OCI-LY7 (cell line): ENCODE measurements at regions not wholly inside any gene's neighbourhood (a gene's known extent, or its start where the extent isn't known, plus 50 kb on each side); places are given as distances from the start of the nearest gene placed in this dataset.

ENCODE experiments used
- BruUV-seq: library from RNA; stranded (reverse); fragments of 400-500 nt; replicated peaks from 2 replicates; lab custom pipeline; 2021; lab: Mats Ljungman, UMichigan
- CTCF ChIA-PET: fragments of 300-600 bp; sonication (Branson Sonifier 250); formaldehyde crosslinking; loops from one replicate; lab custom pipeline; 2022; ENCODE audit warnings: antibody characterized with exemption; ENCODE audit not compliant: unreplicated experiment; lab: Charles Lee
- POLR2A ChIA-PET: fragments of 300-600 bp; sonication (Branson Sonifier 250); formaldehyde crosslinking; loops from one replicate; lab custom pipeline; 2022; ENCODE audit warnings: antibody characterized with exemption; lab: Charles Lee
- DNase-seq: peaks from one replicate; pipeline ENCODE4 v3.0.0-alpha.2; 2015; ENCODE audit warnings: low spot score
- H2AFZ ChIP-seq: fragments of 200-600 bp; sonication (generic), shearing (Covaris generic); 2 replicates; pipeline ENCODE4 v1.6.1; 2014; ENCODE audit warnings: mild to moderate bottlenecking, antibody characterized with exemption, low read length, moderate library complexity
- H3K27ac ChIP-seq: fragments of 200-600 bp; sonication (generic); 2 replicates; pipeline ENCODE4 v1.5.1; 2014; ENCODE audit warnings: mixed run types, low read depth, mild to moderate bottlenecking, moderate library complexity, low read length, inconsistent platforms; ENCODE audit not compliant: poor library complexity, severe bottlenecking
- H3K36me3 ChIP-seq: fragments of 200-600 bp; sonication (generic); 2 replicates; pipeline ENCODE4 v1.6.1; 2014; ENCODE audit warnings: mild to moderate bottlenecking, antibody characterized with exemption, low read length, moderate library complexity, mixed read lengths; ENCODE audit not compliant: insufficient read depth
- H3K4me1 ChIP-seq: fragments of 200-600 bp; sonication (generic); 2 replicates; pipeline ENCODE4 v1.5.1; 2014; ENCODE audit warnings: mild to moderate bottlenecking, low read length; ENCODE audit not compliant: insufficient read depth, poor library complexity, severe bottlenecking
- H3K4me2 ChIP-seq: fragments of 200-600 bp; sonication (generic); 2 replicates; pipeline ENCODE4 v1.6.1; 2014; ENCODE audit warnings: mild to moderate bottlenecking, low read length
- H3K4me3 ChIP-seq: fragments of 200-600 bp; sonication (generic); 2 replicates; pipeline ENCODE4 v1.5.1; 2014; ENCODE audit warnings: mild to moderate bottlenecking, low read depth, low read length; ENCODE audit not compliant: poor library complexity, severe bottlenecking
- H3K79me2 ChIP-seq: fragments of 200-600 bp; sonication (generic); 2 replicates; pipeline ENCODE4 v1.6.1; 2016; ENCODE audit warnings: low read depth, mild to moderate bottlenecking, low read length, moderate library complexity, mixed read lengths; ENCODE audit not compliant: insufficient read depth
- H3K9me2 ChIP-seq: fragments of 200-600 bp; sonication (generic); 2 replicates; pipeline ENCODE4 v1.6.1; 2016; ENCODE audit warnings: mild to moderate bottlenecking, low read length, mixed read lengths; ENCODE audit not compliant: insufficient read depth
- H3K9me3 ChIP-seq: fragments of 200-600 bp; sonication (generic); 2 replicates; pipeline ENCODE4 v1.6.1; 2014; ENCODE audit warnings: mild to moderate bottlenecking, mixed run types, low read length, mixed read lengths
- H4K20me1 ChIP-seq: fragments of 200-600 bp; sonication (generic); 2 replicates; pipeline ENCODE4 v1.6.1; 2014; ENCODE audit warnings: mild to moderate bottlenecking, antibody characterized with exemption, low read length, moderate library complexity, mixed read lengths; ENCODE audit not compliant: insufficient read depth
- CTCF ChIP-seq: fragments of 200-600 bp; sonication (generic); conservative IDR thresholded peaks from 2 replicates; pipeline ENCODE4 v1.5.1; 2014; ENCODE audit warnings: mild to moderate bottlenecking, antibody characterized with exemption, low read length, moderate library complexity, mixed read lengths
- EZH2phosphoT487 ChIP-seq: fragments of 200-600 bp; sonication (generic); IDR thresholded peaks from 2 replicates; pipeline ENCODE4 v1.6.1; 2018; ENCODE audit warnings: low read depth, borderline replicate concordance, mild to moderate bottlenecking, mixed run types, antibody characterized with exemption, low read length, moderate library complexity, mixed read lengths
- intact Hi-C: fragments of 100-400 bp; cut with micrococcal nuclease; formaldehyde crosslinking; loops from one replicate; pipeline ENCODE4 v1.10.0; 2022; ENCODE audit not compliant: unreplicated experiment

GRCh38 chr15:26242565-26243071, 379.5 kb upstream of the ATP10A start:
- POLR2A ChIA-PET: no interaction called here

DNA sequence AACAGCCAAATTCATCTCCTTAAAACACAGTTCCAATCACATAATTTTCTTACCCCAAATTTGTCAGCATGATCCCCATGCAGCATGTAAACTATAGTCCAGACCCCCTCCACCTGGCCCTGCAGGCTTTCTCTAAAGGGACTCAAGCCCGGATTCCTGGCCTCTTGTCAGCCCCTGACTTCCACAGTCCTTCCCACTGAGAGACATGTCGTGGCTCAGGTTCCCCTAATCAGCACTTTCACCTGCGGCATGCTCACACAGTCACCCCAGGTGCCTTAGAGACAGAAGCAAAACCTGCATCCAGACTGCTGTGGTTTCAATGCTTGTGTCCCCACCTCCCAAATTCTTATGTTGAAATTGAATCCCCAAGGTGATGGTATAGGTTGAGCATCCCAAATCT, 372.7 kb upstream of the ATP10A start:
- Histone ChIP-seq H4K20me1 (no peaks in the 10 kb centered on the region), H3K4me1 (no peaks in the 10 kb centered on the region), H3K9me2 (no peaks in the 10 kb centered on the region), H3K9me3 (no peaks in the 10 kb centered on the region), H3K79me2 (no peaks in the 10 kb centered on the region), H3K27ac (no peak overlapping the region), H3K4me3 (no peak overlapping the region), H3K4me2 (no peak overlapping the region), H2AFZ (no peak overlapping the region), H3K36me3 (no peaks in the 10 kb centered on the region)
- intact Hi-C loops: no loop called here
- TF ChIP-seq CTCF (no peak), EZH2phosphoT487 (no peak)
- DNase-seq: no peak
- ChIA-PET POLR2A (no interaction called here), CTCF (no interaction called here)
- BruUV-seq: no TSS peak

More at GRCh38 chr15:26242565-26243071, 379.5 kb upstream of the ATP10A start:
- no peak overlapping the region for H3K27ac ChIP-seq
- no peaks in the 10 kb centered on the region for H4K20me1 ChIP-seq
- no peaks in the 10 kb centered on the region for H3K79me2 ChIP-seq
- H3K9me2 ChIP-seq: no peaks in the 10 kb centered on the region
- TF ChIP-seq EZH2phosphoT487 (no peak), CTCF (no peak)
- H3K9me3 ChIP-seq: no peaks in the 10 kb centered on the region
- CTCF ChIA-PET: no interaction called here
- no peak overlapping the region for H3K4me2 ChIP-seq
- H3K4me1 ChIP-seq: no peaks in the 10 kb centered on the region
- intact Hi-C loops: no loop called here
- no TSS peak for BruUV-seq
- no peak overlapping the region for H2AFZ ChIP-seq
- H3K4me3 ChIP-seq: no peak overlapping the region
- H3K36me3 ChIP-seq: no peaks in the 10 kb centered on the region
- no peak for DNase-seq

GRCh38 chr15:26234976-26235767, 372.0 kb upstream of the ATP10A start:
- POLR2A ChIA-PET: no interaction called here
- no peak overlapping the region for H3K27ac ChIP-seq
- no peaks in the 10 kb centered on the region for H4K20me1 ChIP-seq
- no TSS peak for BruUV-seq
- no peaks in the 10 kb centered on the region for H3K9me3 ChIP-seq
- H3K4me3 ChIP-seq: no peak overlapping the region
- no peaks in the 10 kb centered on the region for H3K9me2 ChIP-seq
- intact Hi-C loops: no loop called here
- H3K4me1 ChIP-seq: no peaks in the 10 kb centered on the region
- no peak overlapping the region for H3K4me2 ChIP-seq
- H3K79me2 ChIP-seq: no peaks in the 10 kb centered on the region
- no peaks in the 10 kb centered on the region for H3K36me3 ChIP-seq
- CTCF ChIA-PET: no interaction called here
- TF ChIP-seq EZH2phosphoT487: no peak
- TF ChIP-seq CTCF: no peak
- H2AFZ ChIP-seq: no peak overlapping the region
- no peak for DNase-seq
